Activated CD4-positive, alpha-beta T cell treated with anti-CD3 and anti-CD28 coated beads, Interleukin-2, amount 10 ng/mL, durations not matched to agents 24 days and 14 days (primary cell): ENCODE measurements at regions not wholly inside any gene's neighbourhood (a gene's known extent, or its start where the extent isn't known, plus 50 kb on each side); places are given as distances from the start of the nearest gene placed in this dataset.

Source experiments
- DNase-seq: peaks from one replicate; pipeline ENCODE4 v3.0.0; 2022
- H3K27ac Mint-ChIP-seq: one replicate; pipeline ENCODE4 v1.8.0; 2022; ENCODE audit warnings: mild to moderate bottlenecking, mixed read lengths
- H3K27me3 Mint-ChIP-seq: one replicate; pipeline ENCODE4 v1.8.0; 2022; ENCODE audit warnings: mixed read lengths
- H3K36me3 Mint-ChIP-seq: one replicate; pipeline ENCODE4 v1.8.0; 2022; ENCODE audit warnings: low read depth, mild to moderate bottlenecking, mixed read lengths
- H3K4me1 Mint-ChIP-seq: one replicate; pipeline ENCODE4 v1.8.0; 2021; ENCODE audit warnings: mixed read lengths
- H3K4me3 Mint-ChIP-seq: one replicate; pipeline ENCODE4 v1.8.0; 2022; ENCODE audit warnings: mild to moderate bottlenecking, moderate library complexity, mixed read lengths
- H3K9me3 Mint-ChIP-seq: one replicate; pipeline ENCODE4 v1.8.0; 2021; ENCODE audit warnings: mixed read lengths
- intact Hi-C: fragments of 100-400 bp; cut with micrococcal nuclease; formaldehyde crosslinking; loops from one replicate; pipeline ENCODE4 v1.15.1; 2023

DNA sequence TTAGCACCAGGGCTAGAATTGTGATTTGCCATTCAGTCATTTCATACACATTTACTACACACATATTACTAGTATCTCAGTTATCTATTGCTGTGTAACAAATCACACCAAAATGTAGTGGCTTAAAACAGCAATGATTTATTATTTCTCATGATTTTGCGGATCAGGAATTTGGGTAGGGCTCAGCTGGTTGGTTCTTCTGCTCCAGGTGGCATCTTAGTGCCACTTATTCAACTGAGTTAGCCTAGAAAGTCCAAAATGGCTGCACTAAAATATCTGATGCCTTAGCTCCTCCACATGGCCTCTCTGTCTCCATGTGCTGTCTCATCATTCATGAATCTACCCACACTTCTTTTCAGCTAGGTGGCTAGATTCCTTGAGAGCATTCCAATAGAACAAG, 107.1 kb downstream of the ZFP36L2 start:
- H3K27ac Mint-ChIP-seq = no peak overlapping the region
- peaks cover 41% of the 10 kb centered on the region for H3K36me3 Mint-ChIP-seq
- DNase-seq = no peak
- H3K27me3 Mint-ChIP-seq = no peaks in the 10 kb centered on the region
- intact Hi-C loops = no loop called here
- peaks cover 8% of the 10 kb centered on the region for H3K9me3 Mint-ChIP-seq
- no peak overlapping the region for H3K4me3 Mint-ChIP-seq
- peaks cover 2% of the 10 kb centered on the region for H3K4me1 Mint-ChIP-seq

GRCh38 chr2:43117521-43118143, 108.8 kb downstream of the ZFP36L2 start:
- H3K36me3 Mint-ChIP-seq = peaks cover 41% of the 10 kb centered on the region
- no peak overlapping the region for H3K27ac Mint-ChIP-seq
- H3K9me3 Mint-ChIP-seq = peaks cover 12% of the 10 kb centered on the region
- peaks cover 2% of the 10 kb centered on the region for H3K4me1 Mint-ChIP-seq
- DNase-seq = no peak
- no peaks in the 10 kb centered on the region for H3K27me3 Mint-ChIP-seq
- H3K4me3 Mint-ChIP-seq = no peak overlapping the region
- intact Hi-C loops = no loop called here

- Mint-ChIP-seq H3K36me3 (peaks cover 37% of the 10 kb centered on the region), H3K27ac (no peak overlapping the region), H3K27me3 (no peaks in the 10 kb centered on the region), H3K4me3 (no peak overlapping the region), H3K9me3 (peaks cover 12% of the 10 kb centered on the region), H3K4me1 (peaks cover 2% of the 10 kb centered on the region)
- DNase-seq = no peak
- intact Hi-C loops = no loop called here
Measured at GRCh38 chr2:43116988-43117387, 109.4 kb downstream of the ZFP36L2 start.

DNA sequence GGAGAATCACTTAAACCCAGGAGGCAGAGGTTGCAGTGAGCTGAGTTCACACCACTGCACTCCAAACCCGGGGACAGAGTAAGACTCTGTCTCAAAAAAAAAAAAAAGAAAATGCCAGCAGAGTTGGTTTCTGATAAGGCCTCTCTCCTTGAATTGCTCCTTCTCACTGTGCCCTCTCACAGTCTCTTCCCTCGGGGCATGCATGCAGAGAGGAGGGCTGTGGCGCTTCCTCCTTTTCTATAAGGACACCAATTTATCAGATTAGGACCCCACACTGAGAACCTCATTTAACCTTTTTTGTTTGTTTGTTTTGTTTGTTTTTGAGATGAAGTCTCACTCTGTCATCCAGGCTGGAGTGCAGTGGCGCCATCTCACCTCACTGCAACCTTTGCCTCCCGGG, 110.5 kb downstream of the ZFP36L2 start:
- Mint-ChIP-seq H3K36me3 (peaks cover 32% of the 10 kb centered on the region), H3K9me3 (peaks cover 12% of the 10 kb centered on the region), H3K27ac (no peak overlapping the region), H3K4me3 (no peak overlapping the region), H3K4me1 (peaks cover 2% of the 10 kb centered on the region), H3K27me3 (no peaks in the 10 kb centered on the region)
- intact Hi-C loops = no loop called here
- DNase-seq = no peak

GRCh38 chr2:43114210-43114609, 112.2 kb downstream of the ZFP36L2 start:
- Mint-ChIP-seq H3K27me3 (no peaks in the 10 kb centered on the region), H3K27ac (no peak overlapping the region), H3K36me3 (peaks cover 23% of the 10 kb centered on the region), H3K9me3 (peaks cover 7% of the 10 kb centered on the region), H3K4me3 (no peak overlapping the region), H3K4me1 (peaks cover 5% of the 10 kb centered on the region)
- intact Hi-C loops = no loop called here
- no peak for DNase-seq

GRCh38 chr2:43111788-43112554, 114.4 kb downstream of the ZFP36L2 start:
- no peaks in the 10 kb centered on the region for H3K27me3 Mint-ChIP-seq
- no peak for DNase-seq
- peaks cover 24% of the 10 kb centered on the region for H3K36me3 Mint-ChIP-seq
- no peak overlapping the region for H3K27ac Mint-ChIP-seq
- no peak overlapping the region for H3K4me3 Mint-ChIP-seq
- peaks cover 6% of the 10 kb centered on the region for H3K4me1 Mint-ChIP-seq
- intact Hi-C loops = no loop called here
- peaks cover 7% of the 10 kb centered on the region for H3K9me3 Mint-ChIP-seq

GRCh38 chr2:43110442-43110871, 115.9 kb downstream of the ZFP36L2 start:
- DNase-seq = no peak
- Mint-ChIP-seq H3K4me3 (no peak overlapping the region), H3K36me3 (peaks cover 22% of the 10 kb centered on the region), H3K27ac (no peak overlapping the region), H3K9me3 (peaks cover 4% of the 10 kb centered on the region), H3K27me3 (no peaks in the 10 kb centered on the region), H3K4me1 (peaks cover 6% of the 10 kb centered on the region)
- intact Hi-C loops = no loop called here

- H3K4me3 Mint-ChIP-seq = no peak overlapping the region
Measured at GRCh38 chr2:43109261-43109743, 117.1 kb downstream of the ZFP36L2 start.

GRCh38 chr2:43107679-43108078, 118.7 kb downstream of the ZFP36L2 start:
- intact Hi-C loops = no loop called here
- H3K27ac Mint-ChIP-seq = no peak overlapping the region

More at GRCh38 chr2:43109261-43109743, 117.1 kb downstream of the ZFP36L2 start:
- peaks cover 15% of the 10 kb centered on the region for H3K36me3 Mint-ChIP-seq
- H3K9me3 Mint-ChIP-seq = peaks cover 6% of the 10 kb centered on the region
- no peaks in the 10 kb centered on the region for H3K27me3 Mint-ChIP-seq
- intact Hi-C loops = no loop called here
- DNase-seq = no peak
- H3K4me1 Mint-ChIP-seq = peaks cover 4% of the 10 kb centered on the region
- H3K27ac Mint-ChIP-seq = no peak overlapping the region

GRCh38 chr2:43106559-43107527, 119.6 kb downstream of the ZFP36L2 start:
- Mint-ChIP-seq H3K4me1 (peaks cover 4% of the 10 kb centered on the region), H3K27ac (no peak overlapping the region), H3K36me3 (peaks cover 17% of the 10 kb centered on the region), H3K27me3 (no peaks in the 10 kb centered on the region), H3K4me3 (no peak overlapping the region), H3K9me3 (peaks cover 5% of the 10 kb centered on the region)
- DNase-seq = no peak
- intact Hi-C loops = no loop called here

More at GRCh38 chr2:43107679-43108078, 118.7 kb downstream of the ZFP36L2 start:
- Mint-ChIP-seq H3K36me3 (peaks cover 17% of the 10 kb centered on the region), H3K4me1 (peaks cover 4% of the 10 kb centered on the region), H3K4me3 (no peak overlapping the region), H3K27me3 (no peaks in the 10 kb centered on the region), H3K9me3 (peaks cover 5% of the 10 kb centered on the region)
- no peak for DNase-seq

GRCh38 chr2:43105586-43106558, 120.5 kb downstream of the ZFP36L2 start:
- intact Hi-C loops = no loop called here
- DNase-seq = no peak
- Mint-ChIP-seq H3K36me3 (peaks cover 17% of the 10 kb centered on the region), H3K27me3 (no peaks in the 10 kb centered on the region), H3K4me1 (peaks cover 4% of the 10 kb centered on the region), H3K4me3 (no peak overlapping the region), H3K27ac (no peak overlapping the region), H3K9me3 (peaks cover 5% of the 10 kb centered on the region)

DNA sequence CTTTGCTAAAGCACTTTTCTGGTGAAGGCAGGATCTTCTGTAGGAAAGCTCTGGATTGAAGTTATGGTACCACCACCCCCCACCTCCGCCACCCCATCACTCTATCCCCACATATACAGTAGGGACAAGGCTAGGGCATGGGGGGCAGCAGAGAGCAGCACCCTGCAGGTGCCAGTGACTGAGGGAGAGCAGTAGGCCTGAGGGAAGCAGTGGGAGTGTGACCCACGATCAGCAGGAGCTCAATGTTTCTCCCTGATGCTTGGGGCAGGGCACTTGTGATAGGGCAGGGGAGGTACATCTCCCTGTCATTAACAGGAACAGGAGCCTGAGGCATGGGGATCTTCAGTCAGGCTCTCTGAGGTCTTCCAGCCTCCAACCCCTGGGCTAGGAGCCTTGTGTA, 121.6 kb downstream of the ZFP36L2 start:
- Mint-ChIP-seq H3K9me3 (peaks cover 8% of the 10 kb centered on the region), H3K4me3 (no peak overlapping the region), H3K27ac (no peak overlapping the region), H3K36me3 (peaks cover 21% of the 10 kb centered on the region), H3K4me1 (peaks cover 4% of the 10 kb centered on the region), H3K27me3 (peaks cover 4% of the 10 kb centered on the region)
- DNase-seq = no peak
- intact Hi-C loops = no loop called here

DNA sequence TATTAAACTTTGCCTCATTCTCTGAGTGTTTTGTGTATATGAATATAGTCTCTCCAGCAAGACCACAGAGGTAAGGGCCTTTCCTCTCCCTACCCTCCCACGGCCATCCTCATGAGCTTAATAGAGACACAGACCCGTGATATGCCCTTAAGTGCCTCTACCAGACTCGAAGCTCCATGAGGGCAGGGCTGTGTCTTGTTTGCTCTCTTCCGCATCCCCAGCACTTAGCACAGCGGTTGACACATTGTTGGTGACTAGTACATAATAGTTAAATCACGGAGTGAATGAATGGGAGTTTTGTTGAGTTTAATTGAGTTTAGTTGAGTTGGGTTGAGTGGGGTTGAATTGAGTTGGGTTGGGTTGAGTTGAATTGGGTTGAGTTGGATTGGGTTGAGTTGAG, 122.3 kb downstream of the ZFP36L2 start:
- Mint-ChIP-seq H3K27me3 (peaks cover 5% of the 10 kb centered on the region), H3K4me1 (peaks cover under 1% of the 10 kb centered on the region), H3K4me3 (no peak overlapping the region), H3K9me3 (peaks cover 11% of the 10 kb centered on the region), H3K27ac (no peak overlapping the region), H3K36me3 (peaks cover 20% of the 10 kb centered on the region)
- intact Hi-C loops = no loop called here
- no peak for DNase-seq
